Activated CD4-positive, alpha-beta T cell treated with anti-CD3 and anti-CD28 coated beads, Interleukin-2, amount 10 ng/mL, durations not matched to agents 24 days and 14 days (primary cell): ENCODE measurements at regions not wholly inside any gene's neighbourhood (a gene's known extent, or its start where the extent isn't known, plus 50 kb on each side); places are given as distances from the start of the nearest gene placed in this dataset.
"Not testable (repeated sequence)": the region's sequence is repeated elsewhere in the genome, so short reads cannot be mapped to it uniquely, and the experiment has no call there.

Source experiments
- DNase-seq: peaks from one replicate; pipeline ENCODE4 v3.0.0; 2022
- H3K27ac Mint-ChIP-seq: one replicate; pipeline ENCODE4 v1.8.0; 2022; ENCODE audit warnings: mild to moderate bottlenecking, mixed read lengths
- H3K27me3 Mint-ChIP-seq: one replicate; pipeline ENCODE4 v1.8.0; 2022; ENCODE audit warnings: mixed read lengths
- H3K36me3 Mint-ChIP-seq: one replicate; pipeline ENCODE4 v1.8.0; 2022; ENCODE audit warnings: low read depth, mild to moderate bottlenecking, mixed read lengths
- H3K4me1 Mint-ChIP-seq: one replicate; pipeline ENCODE4 v1.8.0; 2021; ENCODE audit warnings: mixed read lengths
- H3K4me3 Mint-ChIP-seq: one replicate; pipeline ENCODE4 v1.8.0; 2022; ENCODE audit warnings: mild to moderate bottlenecking, moderate library complexity, mixed read lengths
- H3K9me3 Mint-ChIP-seq: one replicate; pipeline ENCODE4 v1.8.0; 2021; ENCODE audit warnings: mixed read lengths
- intact Hi-C: fragments of 100-400 bp; cut with micrococcal nuclease; formaldehyde crosslinking; loops from one replicate; pipeline ENCODE4 v1.15.1; 2023

- intact Hi-C loops, H3K27ac Mint-ChIP-seq, H3K9me3 Mint-ChIP-seq, H3K27me3 Mint-ChIP-seq, H3K4me3 Mint-ChIP-seq, H3K36me3 Mint-ChIP-seq, H3K4me1 Mint-ChIP-seq, DNase-seq: not testable (repeated sequence)
Observed at GRCh38 chrX:63217549-63217948, 133.6 kb downstream of the SPIN4 start.

- H3K27ac Mint-ChIP-seq, DNase-seq, H3K9me3 Mint-ChIP-seq, H3K4me1 Mint-ChIP-seq, intact Hi-C loops, H3K36me3 Mint-ChIP-seq, H3K27me3 Mint-ChIP-seq, H3K4me3 Mint-ChIP-seq: not testable (repeated sequence)
Observed at GRCh38 chrX:63209645-63210044, 141.5 kb downstream of the SPIN4 start.

DNA sequence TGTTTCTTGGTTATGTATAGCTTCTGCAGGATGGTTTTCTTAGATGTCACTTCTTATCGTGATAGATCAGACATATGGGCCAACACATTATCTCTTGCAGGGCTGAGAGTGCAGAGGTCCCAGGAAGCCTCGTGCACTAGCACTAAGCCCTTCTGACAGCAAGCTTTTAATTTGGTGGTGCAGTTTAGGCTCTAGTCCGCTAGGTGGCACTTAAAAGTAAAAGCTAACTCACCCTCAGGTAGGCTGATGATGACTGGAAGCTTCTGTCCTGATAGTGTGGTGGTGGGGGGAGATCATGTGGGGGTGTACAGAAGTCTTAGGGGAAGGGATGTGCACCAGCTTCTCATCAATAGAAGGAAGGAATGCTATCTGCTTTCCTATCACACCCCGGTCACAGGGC is 142.0 kb downstream of the SPIN4 start:
- H3K36me3 Mint-ChIP-seq, H3K27me3 Mint-ChIP-seq, H3K4me1 Mint-ChIP-seq, H3K27ac Mint-ChIP-seq, H3K4me3 Mint-ChIP-seq, H3K9me3 Mint-ChIP-seq, DNase-seq, intact Hi-C loops: not testable (repeated sequence)

DNA sequence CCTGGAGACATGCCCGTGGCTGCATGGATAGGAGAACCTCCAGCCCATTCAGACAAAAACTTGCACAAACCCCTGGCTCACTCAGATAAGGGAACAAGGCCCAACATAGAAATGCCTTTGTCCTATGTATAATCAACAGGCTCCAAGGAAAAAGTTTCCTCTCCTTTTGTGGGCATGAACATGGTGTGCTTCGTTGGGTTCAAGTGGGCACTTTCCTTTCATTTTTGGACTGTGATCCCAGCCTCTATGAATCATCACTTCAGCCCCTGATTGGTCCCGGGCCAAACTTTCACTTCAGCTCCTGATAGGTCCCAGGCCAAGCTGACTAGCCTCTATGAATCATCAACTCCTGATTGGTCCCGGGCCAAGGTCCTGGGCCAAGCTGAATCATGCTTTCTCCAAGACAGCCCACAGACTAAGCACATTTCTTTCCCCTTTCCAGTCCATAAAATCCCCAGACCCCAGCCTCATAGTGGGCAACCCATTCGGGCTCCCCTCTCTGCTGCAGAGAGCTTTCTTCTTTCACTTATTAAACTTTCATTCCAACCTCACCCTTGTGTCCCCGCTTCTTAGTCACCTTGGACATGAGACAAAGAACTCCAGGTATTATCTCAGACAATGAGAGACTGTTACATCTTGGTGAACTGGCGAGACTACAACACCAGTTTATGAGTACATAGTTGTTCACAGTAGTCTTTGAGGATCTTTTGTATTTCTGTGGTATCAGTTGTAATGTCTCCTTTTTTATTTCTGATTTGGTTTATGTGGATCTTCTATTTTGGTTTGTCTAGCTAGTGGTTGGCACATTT is 146.7 kb downstream of the SPIN4 start:
- H3K27ac Mint-ChIP-seq, H3K4me1 Mint-ChIP-seq, H3K36me3 Mint-ChIP-seq, DNase-seq, H3K27me3 Mint-ChIP-seq, H3K9me3 Mint-ChIP-seq, intact Hi-C loops, H3K4me3 Mint-ChIP-seq: not testable (repeated sequence)

DNA sequence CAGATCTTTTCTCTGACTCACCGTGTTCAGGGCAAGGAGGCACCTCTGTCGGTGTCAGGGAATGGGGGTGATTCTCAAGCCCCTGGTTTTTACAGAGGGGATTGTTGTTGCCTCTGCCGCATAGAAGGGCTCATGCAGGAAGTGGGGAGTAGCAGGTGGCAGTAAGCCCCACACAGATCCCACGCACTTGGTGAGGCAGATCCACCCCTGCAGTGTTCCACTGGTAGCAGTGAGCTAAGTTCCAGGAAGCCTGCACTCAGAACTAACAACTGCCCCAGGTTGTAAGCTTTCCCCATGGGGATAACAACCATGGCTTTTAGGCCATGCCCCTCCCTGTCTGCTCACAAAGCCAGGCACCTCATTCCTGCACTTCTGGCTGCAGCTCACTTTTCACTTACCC is 149.1 kb downstream of the SPIN4 start:
- intact Hi-C loops, H3K4me3 Mint-ChIP-seq, H3K27ac Mint-ChIP-seq, H3K27me3 Mint-ChIP-seq, H3K4me1 Mint-ChIP-seq, H3K36me3 Mint-ChIP-seq, H3K9me3 Mint-ChIP-seq, DNase-seq: not testable (repeated sequence)

- intact Hi-C loops, DNase-seq, H3K4me3 Mint-ChIP-seq, H3K9me3 Mint-ChIP-seq, H3K27me3 Mint-ChIP-seq, H3K27ac Mint-ChIP-seq, H3K4me1 Mint-ChIP-seq, H3K36me3 Mint-ChIP-seq: not testable (repeated sequence)
Observed at GRCh38 chrX:63198693-63199092, 152.4 kb downstream of the SPIN4 start.

GRCh38 chrX:63192366-63193041 is 158.6 kb downstream of the SPIN4 start:
- H3K4me3 Mint-ChIP-seq, intact Hi-C loops, DNase-seq, H3K4me1 Mint-ChIP-seq, H3K27ac Mint-ChIP-seq, H3K27me3 Mint-ChIP-seq, H3K36me3 Mint-ChIP-seq, H3K9me3 Mint-ChIP-seq: not testable (repeated sequence)

GRCh38 chrX:63186137-63186536 is 165.0 kb downstream of the SPIN4 start:
- intact Hi-C loops: no loop called here
- no peak for DNase-seq
- Mint-ChIP-seq H3K9me3 (no peaks in the 10 kb centered on the region), H3K4me1 (no peaks in the 10 kb centered on the region), H3K4me3 (no peak overlapping the region), H3K27me3 (no peaks in the 10 kb centered on the region), H3K27ac (no peak overlapping the region), H3K36me3 (no peaks in the 10 kb centered on the region)

GRCh38 chrX:63179852-63180251 is 171.3 kb downstream of the SPIN4 start:
- H3K36me3 Mint-ChIP-seq, H3K9me3 Mint-ChIP-seq, H3K27me3 Mint-ChIP-seq, H3K4me3 Mint-ChIP-seq, H3K27ac Mint-ChIP-seq, DNase-seq, intact Hi-C loops, H3K4me1 Mint-ChIP-seq: not testable (repeated sequence)

- intact Hi-C loops, DNase-seq, H3K27ac Mint-ChIP-seq, H3K4me3 Mint-ChIP-seq, H3K4me1 Mint-ChIP-seq, H3K27me3 Mint-ChIP-seq, H3K9me3 Mint-ChIP-seq, H3K36me3 Mint-ChIP-seq: not testable (repeated sequence)
Observed at GRCh38 chrX:63176578-63176977, 174.6 kb downstream of the SPIN4 start.

DNA sequence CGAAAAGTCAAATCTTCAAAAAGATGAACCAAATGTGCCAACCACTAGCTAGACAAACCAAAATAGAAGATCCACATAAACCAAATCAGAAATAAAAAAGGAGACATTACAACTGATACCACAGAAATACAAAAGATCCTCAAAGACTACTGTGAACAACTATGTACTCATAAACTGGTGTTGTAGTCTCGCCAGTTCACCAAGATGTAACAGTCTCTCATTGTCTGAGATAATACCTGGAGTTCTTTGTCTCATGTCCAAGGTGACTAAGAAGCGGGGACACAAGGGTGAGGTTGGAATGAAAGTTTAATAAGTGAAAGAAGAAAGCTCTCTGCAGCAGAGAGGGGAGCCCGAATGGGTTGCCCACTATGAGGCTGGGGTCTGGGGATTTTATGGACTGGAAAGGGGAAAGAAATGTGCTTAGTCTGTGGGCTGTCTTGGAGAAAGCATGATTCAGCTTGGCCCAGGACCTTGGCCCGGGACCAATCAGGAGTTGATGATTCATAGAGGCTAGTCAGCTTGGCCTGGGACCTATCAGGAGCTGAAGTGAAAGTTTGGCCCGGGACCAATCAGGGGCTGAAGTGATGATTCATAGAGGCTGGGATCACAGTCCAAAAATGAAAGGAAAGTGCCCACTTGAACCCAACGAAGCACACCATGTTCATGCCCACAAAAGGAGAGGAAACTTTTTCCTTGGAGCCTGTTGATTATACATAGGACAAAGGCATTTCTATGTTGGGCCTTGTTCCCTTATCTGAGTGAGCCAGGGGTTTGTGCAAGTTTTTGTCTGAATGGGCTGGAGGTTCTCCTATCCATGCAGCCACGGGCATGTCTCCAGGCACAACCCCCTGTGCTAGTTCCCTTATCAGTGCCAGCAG is 177.1 kb downstream of the SPIN4 start:
- H3K4me3 Mint-ChIP-seq, H3K27ac Mint-ChIP-seq, intact Hi-C loops, H3K27me3 Mint-ChIP-seq, H3K36me3 Mint-ChIP-seq, DNase-seq, H3K4me1 Mint-ChIP-seq, H3K9me3 Mint-ChIP-seq: not testable (repeated sequence)

DNA sequence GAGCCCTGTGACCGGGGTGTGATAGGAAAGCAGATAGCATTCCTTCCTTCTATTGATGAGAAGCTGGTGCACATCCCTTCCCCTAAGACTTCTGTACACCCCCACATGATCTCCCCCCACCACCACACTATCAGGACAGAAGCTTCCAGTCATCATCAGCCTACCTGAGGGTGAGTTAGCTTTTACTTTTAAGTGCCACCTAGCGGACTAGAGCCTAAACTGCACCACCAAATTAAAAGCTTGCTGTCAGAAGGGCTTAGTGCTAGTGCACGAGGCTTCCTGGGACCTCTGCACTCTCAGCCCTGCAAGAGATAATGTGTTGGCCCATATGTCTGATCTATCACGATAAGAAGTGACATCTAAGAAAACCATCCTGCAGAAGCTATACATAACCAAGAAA is 181.7 kb downstream of the SPIN4 start:
- intact Hi-C loops, DNase-seq, H3K4me1 Mint-ChIP-seq, H3K4me3 Mint-ChIP-seq, H3K36me3 Mint-ChIP-seq, H3K27me3 Mint-ChIP-seq, H3K9me3 Mint-ChIP-seq, H3K27ac Mint-ChIP-seq: not testable (repeated sequence)

GRCh38 chrX:63168949-63169348 is 182.2 kb downstream of the SPIN4 start:
- H3K27ac Mint-ChIP-seq, H3K9me3 Mint-ChIP-seq, H3K4me1 Mint-ChIP-seq, intact Hi-C loops, H3K4me3 Mint-ChIP-seq, DNase-seq, H3K36me3 Mint-ChIP-seq, H3K27me3 Mint-ChIP-seq: not testable (repeated sequence)

DNA sequence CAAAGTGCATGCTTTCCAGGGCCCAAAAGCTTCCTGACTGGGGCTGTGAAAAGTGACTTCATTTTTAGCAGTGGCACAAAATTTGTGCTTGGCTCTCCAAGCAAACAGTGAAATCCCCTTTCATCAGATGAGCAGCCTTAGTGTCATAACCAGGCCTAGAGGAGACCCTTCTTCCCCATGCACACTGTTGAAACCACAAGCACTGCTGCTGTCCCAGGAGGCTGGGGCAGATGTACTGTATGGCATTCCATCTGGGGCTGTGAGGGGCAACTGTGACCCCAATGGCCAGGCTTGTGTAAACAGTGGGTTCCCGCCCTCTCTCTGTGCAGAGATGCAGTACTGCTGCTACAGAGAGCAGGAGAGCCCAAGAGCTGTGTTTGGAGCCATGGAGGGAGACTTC is 184.1 kb downstream of the SPIN4 start:
- H3K9me3 Mint-ChIP-seq, H3K4me3 Mint-ChIP-seq, H3K27me3 Mint-ChIP-seq, intact Hi-C loops, H3K36me3 Mint-ChIP-seq, H3K4me1 Mint-ChIP-seq, H3K27ac Mint-ChIP-seq, DNase-seq: not testable (repeated sequence)
